Thymus (tissue), 11 donors: ENCODE measurements at regions not wholly inside any gene's neighbourhood (a gene's known extent, or its start where the extent isn't known, plus 50 kb on each side); places are given as distances from the start of the nearest gene placed in this dataset.

Source experiments
- DNase-seq, 9 donors: peaks; one replicate each; pipeline ENCODE4 v3.0.0-alpha.2; 2013; ENCODE audit warnings: low spot score in 9 of 9, low read depth in 6 of 9, missing footprints in 1 of 9
- H3K27ac ChIP-seq, 2 donors: one replicate each; pipeline ENCODE4 v1.5.1; 2013; ENCODE audit warnings: control low read depth in 1 of 2, low read depth in 1 of 2, low read length in 1 of 2, mild to moderate bottlenecking in 1 of 2, moderate library complexity in 1 of 2
- H3K27me3 ChIP-seq, 2 donors: one replicate each; pipeline ENCODE4 v1.5.1; 2013; ENCODE audit warnings: low read length in 1 of 2; ENCODE audit not compliant: control insufficient read depth in 2 of 2, insufficient read depth in 1 of 2
- H3K36me3 ChIP-seq, 2 donors: one replicate each; pipeline ENCODE4 v1.5.1; 2013; ENCODE audit warnings: low read length in 1 of 2, mild to moderate bottlenecking in 1 of 2, moderate library complexity in 1 of 2; ENCODE audit not compliant: control insufficient read depth in 2 of 2, insufficient read depth in 2 of 2
- H3K4me1 ChIP-seq, 2 donors: one replicate each; pipeline ENCODE4 v1.5.1; 2013; ENCODE audit warnings: low read length in 2 of 2; ENCODE audit not compliant: control insufficient read depth in 2 of 2, insufficient read depth in 2 of 2
- H3K4me3 ChIP-seq, 2 donors: one replicate each; pipeline ENCODE4 v1.5.1; 2013; ENCODE audit warnings: low read length in 2 of 2, control low read depth in 1 of 2, mild to moderate bottlenecking in 1 of 2
- H3K9me3 ChIP-seq, 2 donors: one replicate each; pipeline ENCODE4 v1.5.1; 2013; ENCODE audit warnings: low read length in 1 of 2, mild to moderate bottlenecking in 1 of 2; ENCODE audit not compliant: control insufficient read depth in 2 of 2, insufficient read depth in 1 of 2
- WGBS: extraction: QIAGEN DNeasy Blood & Tissue Kit; methylation state at CpG from one replicate; pipeline ENCODE4 v1.1.7; 2013; 5-methylcytosine and 5-hydroxymethylcytosine counted together
- donor health status: healthy.

DNA sequence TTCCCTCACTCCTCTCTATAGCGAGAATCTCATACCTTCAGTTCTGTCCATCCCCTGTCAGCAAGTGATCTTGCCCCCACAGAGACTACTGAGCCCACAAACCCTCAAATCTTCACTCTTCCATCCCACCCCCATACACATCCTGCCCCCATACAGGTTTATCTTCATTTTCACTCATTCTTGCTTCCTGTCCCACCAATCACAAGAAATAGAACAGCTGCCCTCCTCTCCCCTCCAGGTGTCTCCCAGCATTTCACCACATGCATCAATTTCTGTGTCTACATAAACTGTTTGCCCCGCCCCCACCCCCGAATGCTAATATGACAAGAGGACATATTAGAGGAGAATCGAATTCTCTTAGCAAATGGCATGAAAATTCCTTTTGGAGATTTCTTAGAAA is 54.9 kb upstream of the CARMIL1 start:
- no peaks in the 10 kb centered on the region for H3K36me3 ChIP-seq
- peaks cover 5 to 23% of the 10 kb centered on the region in 2 donors for H3K4me1 ChIP-seq
- no peak overlapping the region for H3K27ac ChIP-seq
- no peaks in the 10 kb centered on the region for H3K9me3 ChIP-seq
- H3K4me3 ChIP-seq = no peak overlapping the region
- peak in 4 of 9 donors; percentile 10 to 51 (median 16) for DNase-seq
- WGBS = 77% methylated on average over 4 of the region's 4 CpGs
- no peaks in the 10 kb centered on the region for H3K27me3 ChIP-seq

DNA sequence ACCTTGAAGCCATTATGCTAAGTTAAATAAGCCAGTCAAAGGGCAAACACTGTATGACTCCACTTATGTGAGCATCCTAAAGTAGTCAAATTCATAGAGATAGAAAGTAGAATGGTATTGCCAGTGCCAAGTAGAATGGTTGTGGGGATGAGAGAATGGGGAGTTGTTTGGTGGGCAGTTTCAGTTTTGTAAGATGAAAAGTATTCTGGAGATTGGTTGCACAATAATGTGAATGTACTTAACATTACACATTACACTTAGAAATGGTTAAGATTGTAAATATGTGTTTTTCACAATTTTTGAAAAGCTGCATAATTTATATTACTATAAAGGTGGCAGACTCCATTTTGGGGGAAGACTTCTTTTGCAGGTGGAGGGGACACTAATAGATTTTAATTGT is 51.3 kb upstream of the CARMIL1 start:
- H3K36me3 ChIP-seq = no peaks in the 10 kb centered on the region
- DNase-seq = no peak
- peaks cover 5 to 23% of the 10 kb centered on the region in 2 donors for H3K4me1 ChIP-seq
- H3K4me3 ChIP-seq = no peak overlapping the region
- no peak overlapping the region for H3K27ac ChIP-seq
- H3K27me3 ChIP-seq = no peaks in the 10 kb centered on the region
- no peaks in the 10 kb centered on the region for H3K9me3 ChIP-seq
